HS-5 (cell line): ENCODE measurements at regions not wholly inside any gene's neighbourhood (a gene's known extent, or its start where the extent isn't known, plus 50 kb on each side); places are given as distances from the start of the nearest gene placed in this dataset.

Experiments used
- DNase-seq: peaks from one replicate; pipeline ENCODE4 v3.0.0-alpha.2; 2012; ENCODE audit warnings: low read depth

GRCh38 chr2:16293871-16294270 lies 353.5 kb downstream of the MYCN start:
- DNase-seq: no peak

DNA sequence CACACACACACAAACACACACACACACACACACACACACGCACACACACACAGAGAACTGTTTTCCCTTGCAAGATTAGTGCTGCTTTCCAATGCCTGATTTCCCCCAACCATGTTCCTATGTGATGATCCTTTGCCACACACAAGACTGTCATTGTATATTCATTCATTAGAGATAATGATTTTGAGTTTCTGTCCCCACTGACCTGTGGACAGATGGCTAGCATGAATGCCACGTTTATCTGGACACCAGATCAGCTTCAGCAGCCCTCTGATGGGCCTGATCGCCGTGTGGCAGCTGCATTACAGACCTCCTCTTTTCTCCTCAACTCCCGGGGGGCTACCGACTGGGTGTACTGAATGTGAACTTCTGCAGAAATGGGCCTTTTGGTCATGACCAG lies 353.0 kb downstream of the MYCN start:
- no peak for DNase-seq

GRCh38 chr2:16291731-16292550 lies 351.6 kb downstream of the MYCN start:
- DNase-seq: no peak

DNA sequence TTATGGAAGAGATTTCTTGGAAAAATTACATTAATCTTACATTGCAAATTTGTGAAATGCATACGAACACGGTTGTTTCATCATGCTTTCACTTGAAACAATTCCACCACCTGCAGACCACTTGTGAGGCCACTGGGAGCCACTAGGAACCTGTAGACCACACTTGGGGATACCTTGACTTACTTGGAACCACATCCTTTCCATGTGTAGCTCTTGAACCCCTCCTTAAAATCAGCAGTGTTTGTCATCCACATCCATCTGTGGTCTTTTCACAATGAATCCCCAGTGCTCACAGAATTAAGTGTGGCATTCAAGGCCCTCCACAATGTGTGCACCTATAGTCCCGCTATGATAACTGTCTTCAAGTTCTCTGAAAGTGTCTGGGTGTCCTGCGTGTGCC lies 350.9 kb downstream of the MYCN start:
- DNase-seq: no peak

GRCh38 chr2:16290311-16291020 lies 350.1 kb downstream of the MYCN start:
- no peak for DNase-seq

- DNase-seq: no peak
Observed at GRCh38 chr2:16288371-16289112, 348.2 kb downstream of the MYCN start.

DNA sequence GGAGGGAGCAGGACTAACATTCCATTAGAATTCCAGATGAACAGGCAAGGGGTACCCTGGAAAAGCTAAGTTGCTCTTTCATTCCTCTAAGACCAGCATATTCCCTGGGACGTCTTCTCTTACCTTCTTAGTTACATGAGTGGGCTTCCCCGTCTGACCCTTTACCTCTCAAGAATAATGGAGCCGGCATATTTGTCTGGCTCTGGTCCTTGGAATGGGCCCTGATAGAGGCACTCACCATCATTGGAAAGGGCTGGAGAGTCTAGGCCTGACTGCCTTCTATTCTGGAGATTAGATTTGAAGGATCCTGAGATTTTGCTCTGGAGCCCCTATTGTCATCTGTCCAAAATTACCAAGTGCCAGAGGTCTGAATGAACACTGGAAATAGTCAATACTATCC lies 347.5 kb downstream of the MYCN start:
- no peak for DNase-seq

- DNase-seq: no peak
Observed at GRCh38 chr2:16287281-16287680, 346.9 kb downstream of the MYCN start.

DNA sequence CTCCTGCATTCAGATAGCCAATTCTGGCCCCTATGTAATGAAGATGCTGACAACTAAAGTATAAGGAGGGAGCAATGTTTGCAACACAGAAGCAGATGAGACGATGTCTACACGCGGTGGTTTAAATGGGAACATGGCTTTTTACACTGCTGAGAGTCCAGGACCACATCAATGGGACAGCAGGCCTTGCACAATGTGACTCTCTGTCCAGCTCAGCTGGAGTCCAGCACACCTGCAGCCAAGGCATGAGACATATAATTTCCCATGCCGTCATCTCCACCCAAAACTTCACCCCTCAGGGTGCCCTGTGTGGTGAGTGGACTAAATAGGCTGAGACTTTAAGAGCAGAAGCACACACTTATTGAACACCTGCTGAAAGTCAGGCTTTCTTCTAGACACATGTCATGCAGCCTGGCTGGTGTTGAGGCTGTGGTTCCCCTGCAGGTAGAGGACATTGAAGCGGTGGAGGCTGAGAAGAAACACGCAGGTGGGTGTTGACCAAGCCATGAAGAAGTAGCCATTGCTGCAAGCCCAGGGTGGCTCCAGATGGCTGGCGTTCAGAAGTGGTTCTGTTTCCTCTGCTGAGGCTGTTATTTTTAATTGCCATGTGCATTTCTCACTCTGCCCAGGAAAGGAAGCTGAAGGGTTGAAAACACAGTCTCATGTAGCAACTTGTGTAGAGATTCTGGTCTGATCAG lies 345.6 kb downstream of the MYCN start:
- no peak for DNase-seq

DNA sequence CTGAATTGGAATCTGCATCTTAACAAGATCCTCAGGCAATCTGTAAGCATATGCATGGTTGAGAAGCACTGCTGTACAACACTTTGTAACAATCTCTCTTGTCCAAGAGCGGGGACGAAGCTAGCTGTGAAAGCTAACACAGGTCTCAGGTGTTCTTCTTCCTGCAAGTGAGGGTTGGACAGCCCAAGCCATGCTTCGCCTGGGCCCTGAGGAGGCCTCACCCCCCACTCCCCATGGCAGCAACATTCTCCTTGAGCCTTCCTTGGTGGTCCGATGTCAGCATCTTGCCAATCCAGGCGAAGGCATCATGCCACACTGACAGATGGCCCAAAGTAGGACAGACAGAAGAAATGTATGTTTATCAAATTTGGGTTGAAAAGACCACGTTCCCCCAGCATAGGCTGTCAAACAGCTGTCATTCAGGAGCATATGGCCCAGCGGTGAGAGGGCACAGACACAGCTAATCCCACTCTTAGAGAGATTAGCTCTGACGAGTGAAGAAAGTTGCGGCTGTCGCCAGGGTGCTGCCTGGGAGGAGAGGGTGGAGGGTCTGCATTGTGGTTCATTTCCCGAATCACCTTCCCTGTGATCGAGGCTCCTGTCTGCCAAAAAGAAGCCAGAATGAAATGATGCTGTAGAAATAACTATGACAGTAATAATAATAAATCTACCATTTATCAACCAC lies 344.7 kb downstream of the MYCN start:
- DNase-seq: no peak

DNA sequence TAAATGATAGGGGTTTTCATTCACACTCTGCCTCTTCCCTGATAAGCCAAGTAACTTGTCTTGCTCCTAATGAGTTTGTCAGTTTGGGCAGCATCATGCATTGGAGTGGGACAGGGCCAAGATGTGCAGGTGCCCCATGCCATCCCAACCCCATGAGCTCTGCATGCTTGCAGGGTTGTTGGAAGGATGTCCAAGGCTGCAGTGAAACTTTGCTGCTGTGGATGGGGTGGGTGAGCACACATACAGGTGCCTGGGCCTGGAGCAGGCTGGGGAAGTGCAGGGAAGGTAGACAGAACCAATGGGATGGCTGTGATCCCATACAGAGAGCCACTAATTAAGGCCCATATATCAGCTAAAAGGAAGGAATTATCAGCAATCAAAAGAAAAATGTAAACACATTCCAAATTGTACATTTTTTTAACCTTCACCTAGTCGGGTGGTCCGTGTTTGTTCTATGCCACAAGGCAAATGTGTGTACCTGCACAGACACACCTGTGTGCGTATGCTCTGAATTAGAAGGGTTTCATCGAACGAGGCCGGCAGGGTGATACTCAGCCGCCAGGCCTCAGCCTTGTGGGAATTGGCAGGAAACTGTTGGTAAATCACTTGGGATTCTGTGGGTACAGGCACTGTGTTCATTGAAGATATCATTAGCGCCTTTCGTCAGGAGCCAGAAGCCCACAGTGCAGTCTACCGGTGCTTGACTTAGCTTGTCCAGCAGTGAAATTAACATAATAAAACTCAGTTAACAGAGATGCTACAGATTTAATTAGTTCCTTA lies 342.9 kb downstream of the MYCN start:
- DNase-seq: no peak

DNA sequence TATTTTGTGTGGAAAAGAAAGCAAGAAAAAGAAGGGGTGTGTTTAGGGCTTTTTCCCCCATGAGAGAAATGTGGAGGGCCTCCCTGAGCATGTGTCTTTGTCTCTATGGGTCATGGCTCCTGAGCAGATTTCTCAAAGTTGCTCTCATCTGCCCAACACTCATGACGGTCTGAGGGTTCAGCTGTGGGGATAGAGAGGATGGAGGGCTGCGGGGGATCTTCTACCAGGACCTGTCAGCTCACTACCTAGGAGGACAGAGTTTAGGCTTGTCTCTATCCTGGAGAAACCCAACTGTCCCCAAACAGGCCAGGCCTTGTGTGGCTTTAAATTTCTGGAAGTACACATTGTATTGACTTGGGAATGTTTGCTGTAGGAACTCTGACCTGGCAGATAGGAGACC lies 342.2 kb downstream of the MYCN start:
- DNase-seq: no peak

GRCh38 chr2:16281451-16282335 lies 341.3 kb downstream of the MYCN start:
- DNase-seq: no peak

GRCh38 chr2:16280081-16280480 lies 339.7 kb downstream of the MYCN start:
- no peak for DNase-seq

DNA sequence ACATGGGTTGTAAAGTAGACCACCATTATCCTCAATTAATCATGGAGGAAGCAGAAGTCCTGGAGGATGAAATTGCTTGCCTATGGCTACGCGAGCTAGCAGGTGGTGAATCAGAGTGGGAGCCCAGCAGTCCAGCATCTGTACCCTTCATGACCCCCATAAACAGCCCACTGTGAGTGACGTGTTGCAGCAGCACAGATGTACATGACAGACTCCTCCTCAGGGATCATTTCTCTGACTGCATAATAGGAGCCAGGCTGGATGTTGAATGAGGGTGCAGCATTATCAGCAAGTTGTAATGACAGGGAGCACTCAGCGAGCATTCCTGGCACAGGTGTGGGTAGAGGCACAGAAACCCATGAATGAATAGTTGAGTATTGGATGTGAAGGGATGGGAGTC lies 339.3 kb downstream of the MYCN start:
- DNase-seq: no peak

DNA sequence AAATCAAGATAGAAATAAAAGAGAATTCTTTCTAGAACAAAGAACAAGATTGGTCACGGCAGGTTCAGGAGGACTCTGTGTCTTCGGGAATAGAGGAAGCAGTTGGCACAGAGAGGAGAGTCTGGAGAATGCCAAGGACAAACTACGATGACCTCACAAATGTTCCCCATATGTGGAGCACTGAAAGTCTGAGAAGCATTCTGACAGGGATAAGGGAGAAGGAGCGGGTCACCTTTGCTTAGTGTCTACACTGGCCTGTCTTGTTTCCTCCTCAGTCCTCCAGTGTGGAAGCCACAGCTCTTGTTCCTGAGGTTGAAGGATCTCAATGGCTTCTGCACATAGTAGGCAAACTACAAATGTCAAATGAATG lies 338.8 kb downstream of the MYCN start:
- DNase-seq: no peak

DNA sequence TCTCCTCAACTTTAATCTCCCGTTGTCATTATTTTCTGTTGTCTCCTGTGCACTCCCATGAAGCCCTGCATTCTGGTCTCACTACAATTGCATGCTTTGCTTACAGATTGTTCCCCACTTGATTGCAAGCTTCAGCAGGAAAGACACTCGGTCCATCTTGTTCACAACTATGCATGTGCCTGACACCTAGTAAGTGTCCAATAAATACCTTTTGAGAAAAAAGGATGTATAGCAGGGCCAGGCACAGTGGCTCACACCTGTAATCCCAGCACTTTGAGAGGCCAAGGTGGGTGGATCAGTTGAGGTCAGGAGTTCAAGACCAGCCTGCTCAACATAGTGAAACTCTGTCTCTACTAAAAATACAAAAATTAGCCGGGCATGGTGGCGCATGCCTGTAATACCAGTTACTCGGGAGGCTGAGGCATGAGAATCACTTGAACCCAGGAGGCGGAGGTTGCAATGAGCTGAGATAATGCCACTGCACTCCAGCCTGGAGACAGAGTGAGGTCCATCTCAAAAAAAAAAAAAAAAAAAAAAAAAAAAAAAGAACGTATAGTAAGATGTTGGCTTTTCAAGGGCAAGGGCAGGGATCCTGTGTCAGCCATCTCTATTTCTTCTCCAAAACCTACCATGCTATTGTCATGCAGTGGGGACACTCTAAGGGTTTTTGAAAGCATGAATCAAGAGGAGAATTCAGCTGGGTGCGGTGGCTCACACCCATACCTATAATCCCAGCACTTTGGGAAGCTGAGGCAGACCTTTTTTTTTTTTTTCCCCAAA lies 338.3 kb downstream of the MYCN start:
- no peak for DNase-seq

- no peak for DNase-seq
Observed at GRCh38 chr2:16277117-16277516, 336.8 kb downstream of the MYCN start.

DNA sequence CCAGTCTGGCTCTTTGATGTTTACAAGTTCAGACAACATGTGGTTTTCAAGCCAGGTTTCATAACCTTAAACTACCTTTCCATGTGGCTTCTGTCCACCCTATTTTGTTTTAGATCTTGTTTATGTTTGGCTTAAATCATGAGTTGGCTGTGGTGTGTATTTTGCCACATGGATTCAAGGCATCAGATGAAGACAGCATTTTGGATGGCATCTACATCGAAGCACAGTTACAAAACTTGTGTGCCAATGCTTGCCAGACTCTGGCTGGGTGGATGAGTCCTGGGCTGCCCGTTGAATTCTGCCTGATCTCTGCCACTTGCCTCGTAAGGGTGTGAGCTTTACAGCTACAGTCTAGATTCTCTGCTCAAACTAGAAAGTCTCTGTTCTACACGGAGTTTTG lies 335.3 kb downstream of the MYCN start:
- no peak for DNase-seq
